ENCODE measurements at regions not wholly inside any gene's neighbourhood (a gene's known extent, or its start where the extent isn't known, plus 50 kb on each side); places are given as distances from the start of the nearest gene placed in this dataset.
A peak's percentile ranks its signal among the peaks of the same experiment; 100 is the strongest.
"Not testable (repeated sequence)": the region's sequence is repeated elsewhere in the genome, so short reads cannot be mapped to it uniquely, and the experiment has no call there.

DNA sequence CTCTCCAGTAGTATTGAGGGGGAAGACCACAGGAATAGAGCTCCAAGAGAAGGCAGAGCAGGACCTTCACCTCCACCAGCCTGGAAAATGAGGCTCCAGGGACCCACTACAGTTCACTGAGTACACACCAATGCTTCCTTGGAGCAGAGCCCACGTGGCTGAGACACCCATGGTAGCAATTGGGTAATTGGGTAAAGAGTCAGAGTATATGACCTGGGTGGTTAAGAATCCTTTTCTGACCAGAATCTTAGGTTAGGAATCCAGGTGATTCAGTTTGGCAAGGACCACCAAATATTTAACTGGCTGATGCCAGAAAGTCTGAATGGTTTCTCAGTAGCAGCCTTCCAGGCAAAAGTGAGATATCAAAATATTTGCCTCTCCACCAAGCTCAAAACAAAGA is 107.7 kb downstream of the MDH1 start:
- DNase-seq, result no peak

DNA sequence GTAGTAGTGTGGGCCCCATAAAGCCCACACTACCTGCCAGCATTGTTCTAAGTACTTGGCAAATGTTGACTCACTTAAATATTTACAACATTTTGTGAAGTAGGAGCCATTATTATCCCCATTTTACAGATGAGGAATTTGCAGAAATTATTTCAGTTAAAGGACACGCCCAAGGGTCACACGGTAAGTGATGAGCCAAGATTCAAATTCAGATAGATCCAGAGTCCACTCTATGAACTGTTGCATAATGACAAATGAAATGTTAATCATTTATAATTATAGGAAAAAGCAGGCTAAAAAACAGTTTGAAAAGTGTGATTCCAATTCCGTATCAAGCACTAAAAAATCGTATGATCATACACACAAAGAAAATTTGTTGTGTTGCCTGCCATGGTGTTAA is 108.4 kb downstream of the MDH1 start:
- DNase-seq, result no peak

DNA sequence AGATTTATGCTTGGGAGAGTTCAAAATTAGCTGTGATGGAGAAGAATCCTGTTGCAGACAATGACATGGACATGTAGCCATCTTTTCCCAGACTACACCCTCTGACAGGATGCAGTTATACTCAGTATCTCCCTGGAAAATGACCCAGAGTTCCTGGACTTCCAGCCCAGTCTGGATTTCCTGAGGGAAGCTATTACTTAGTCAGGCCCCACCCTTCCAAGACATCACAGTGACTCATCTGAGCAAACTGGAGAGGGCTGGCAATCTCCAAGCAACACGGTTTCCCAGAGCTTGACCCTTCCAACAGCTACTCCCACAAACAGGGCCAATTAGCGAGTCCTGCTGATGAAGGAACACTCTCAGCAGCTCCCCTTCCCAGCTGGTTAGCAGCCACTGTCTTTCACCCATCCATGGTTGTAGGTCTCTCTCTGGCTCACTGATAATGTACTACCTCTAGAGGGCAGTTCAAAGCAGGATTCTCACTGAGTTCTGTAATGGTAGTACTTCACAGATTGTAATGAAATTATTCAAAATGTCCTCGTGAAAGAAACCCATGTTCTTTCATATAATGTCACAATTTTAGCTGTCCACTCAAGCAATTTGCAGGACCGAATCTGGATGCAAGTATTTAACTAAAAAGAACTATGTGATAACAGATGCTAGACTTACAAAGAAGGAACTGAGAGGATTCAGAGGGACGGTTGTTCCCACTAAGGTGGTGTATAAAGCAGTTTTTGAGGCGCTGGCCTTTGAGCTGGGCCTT is 110.2 kb downstream of the MDH1 start:
- DNase-seq, result peak; percentile 66

- no peak for DNase-seq
These were observed 110.7 kb downstream of the MDH1 start for GRCh38 chr2:63699549-63699839.

DNA sequence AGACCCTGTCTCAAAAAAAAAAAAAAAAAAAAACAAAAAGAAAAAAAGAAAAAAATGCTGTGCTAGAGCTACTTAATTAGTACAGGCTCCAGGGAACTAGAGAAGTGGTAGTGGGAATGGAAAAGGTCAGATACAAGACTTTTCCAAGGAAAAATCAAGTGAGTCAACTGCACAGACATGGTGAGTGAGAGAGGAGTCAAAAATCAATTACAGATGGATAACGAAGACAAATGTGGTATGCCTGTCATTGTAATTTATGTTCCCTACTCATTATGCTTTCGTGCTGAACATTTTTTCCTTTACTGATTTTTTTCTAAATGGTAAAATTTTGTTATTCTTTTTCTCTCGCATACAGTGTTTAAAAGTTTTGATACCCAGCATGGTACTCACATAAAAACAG is 111.5 kb downstream of the MDH1 start:
- DNase-seq, result no peak

- DNase-seq, result no peak
These were observed 112.6 kb downstream of the MDH1 start for GRCh38 chr2:63701406-63701805.

- DNase-seq, result not testable (repeated sequence)
These were observed 117.3 kb downstream of the MDH1 start for GRCh38 chr2:63706084-63706483.

DNA sequence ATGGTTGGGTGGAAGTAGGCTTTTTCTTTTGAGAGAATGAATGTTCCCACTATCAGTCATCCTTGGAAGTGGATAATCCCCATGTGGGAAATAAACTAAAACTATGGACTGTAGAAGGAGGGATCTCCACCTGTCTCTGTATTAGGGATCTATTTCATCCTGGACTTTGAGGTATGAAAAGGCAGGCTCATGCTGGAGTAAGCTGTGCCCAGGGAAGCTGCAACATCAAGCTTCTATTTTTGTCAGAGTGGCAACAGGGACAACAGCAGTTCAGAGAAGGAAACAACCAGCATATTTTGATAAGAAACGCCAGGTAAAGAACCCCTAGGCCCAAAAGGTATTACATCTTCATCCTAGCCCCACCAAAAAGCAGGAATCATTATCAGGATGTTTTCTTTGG is 122.0 kb downstream of the MDH1 start:
- DNase-seq, result no peak

DNA sequence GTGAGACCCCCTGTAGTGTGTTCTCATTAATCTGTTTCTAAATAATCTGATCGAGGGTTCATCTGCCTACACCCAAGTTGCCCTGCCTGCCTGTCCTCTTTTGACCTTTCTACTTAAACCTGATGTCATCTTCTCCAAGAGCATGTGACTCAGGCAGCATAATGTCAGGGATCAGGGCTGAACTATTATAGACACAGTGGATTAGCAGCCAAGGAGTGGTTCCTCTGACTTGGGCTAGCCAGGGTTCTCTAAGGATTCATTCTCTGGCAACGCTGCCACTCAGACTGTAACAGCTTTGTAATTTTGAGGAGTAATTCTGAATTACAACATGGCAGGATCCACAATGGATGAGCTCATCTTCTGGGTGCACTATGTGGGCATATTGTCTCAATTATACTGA is 124.0 kb downstream of the MDH1 start:
- no peak for DNase-seq

DNA sequence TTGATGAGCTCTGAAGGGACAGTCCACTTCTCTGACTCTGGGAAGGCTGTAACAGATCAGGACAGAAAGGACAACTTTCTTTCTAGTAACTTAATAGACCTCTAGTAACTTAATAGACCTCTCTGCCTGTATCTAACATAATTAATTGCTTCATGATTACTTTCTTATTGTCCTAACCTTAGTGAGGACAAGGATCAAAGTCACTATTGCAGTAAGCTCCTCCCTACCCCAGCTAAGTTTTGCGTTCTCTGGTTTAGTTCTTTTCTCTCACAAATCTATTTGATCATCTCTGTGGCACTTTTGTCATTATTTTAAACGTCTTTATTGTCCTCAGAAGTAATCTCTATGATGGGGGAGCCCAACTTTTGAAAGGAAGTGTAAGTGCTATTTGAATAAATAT is 125.5 kb upstream of the UGP2 start:
- no peak for DNase-seq

- no peak for DNase-seq
These were observed 122.6 kb upstream of the UGP2 start for GRCh38 chr2:63719052-63719451.

DNA sequence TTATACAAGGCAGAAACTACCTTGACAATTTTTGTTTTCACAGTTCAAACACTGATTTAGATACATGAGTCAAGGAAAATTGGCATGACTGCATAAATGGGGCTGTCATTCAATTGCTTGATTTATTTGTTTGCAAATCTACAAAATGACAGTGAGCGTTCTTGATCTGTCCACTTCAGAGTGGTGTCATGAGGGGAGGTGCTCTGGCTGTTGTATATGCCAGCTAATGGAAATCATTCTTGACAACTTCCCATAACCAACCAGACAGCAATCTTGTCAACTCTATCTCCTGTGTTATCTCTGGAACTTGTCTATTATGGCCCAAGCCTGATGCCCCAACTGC is 120.6 kb upstream of the UGP2 start:
- DNase-seq, result no peak

DNA sequence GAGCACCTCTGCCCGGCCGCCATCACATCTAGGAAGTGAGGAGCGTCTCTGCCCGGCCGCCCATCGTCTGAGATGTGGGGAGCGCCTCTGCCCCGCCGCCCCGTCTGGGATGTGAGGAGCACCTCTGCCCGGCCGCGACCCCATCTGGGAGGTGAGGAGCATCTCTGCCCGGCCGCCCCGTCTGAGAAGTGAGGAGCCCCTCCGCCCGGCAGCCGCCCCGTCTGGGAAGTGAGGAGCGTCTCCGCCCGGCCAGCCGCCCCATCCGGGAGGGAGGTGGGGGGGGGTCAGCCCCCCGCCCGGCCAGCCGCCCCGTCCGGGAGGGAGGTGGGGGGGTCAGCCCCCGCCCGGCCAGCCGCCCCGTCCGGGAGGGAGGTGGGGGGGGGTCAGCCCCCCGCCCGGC is 119.4 kb upstream of the UGP2 start:
- DNase-seq, result not testable (repeated sequence)

- no peak for DNase-seq
These were observed 118.0 kb upstream of the UGP2 start for GRCh38 chr2:63723709-63724108.

DNA sequence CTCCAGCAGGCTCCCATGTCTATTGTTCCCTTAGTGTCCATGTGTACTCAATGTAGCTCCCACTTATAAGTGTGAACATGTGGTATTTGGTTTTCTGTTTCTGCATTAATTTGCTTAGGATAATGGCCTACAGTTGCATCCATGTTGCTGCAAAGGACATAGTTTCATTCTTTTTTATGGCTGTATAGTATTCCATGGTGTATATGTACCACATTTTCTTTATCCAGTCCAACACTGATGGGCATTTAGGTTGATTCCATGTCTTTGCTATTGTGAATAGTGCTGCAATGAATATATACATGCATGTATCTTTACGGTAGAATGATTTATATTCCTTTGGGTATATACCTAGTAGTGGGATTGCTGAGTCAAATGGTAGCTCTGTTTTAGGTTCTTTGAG is 116.5 kb upstream of the UGP2 start:
- not testable (repeated sequence) for DNase-seq

DNA sequence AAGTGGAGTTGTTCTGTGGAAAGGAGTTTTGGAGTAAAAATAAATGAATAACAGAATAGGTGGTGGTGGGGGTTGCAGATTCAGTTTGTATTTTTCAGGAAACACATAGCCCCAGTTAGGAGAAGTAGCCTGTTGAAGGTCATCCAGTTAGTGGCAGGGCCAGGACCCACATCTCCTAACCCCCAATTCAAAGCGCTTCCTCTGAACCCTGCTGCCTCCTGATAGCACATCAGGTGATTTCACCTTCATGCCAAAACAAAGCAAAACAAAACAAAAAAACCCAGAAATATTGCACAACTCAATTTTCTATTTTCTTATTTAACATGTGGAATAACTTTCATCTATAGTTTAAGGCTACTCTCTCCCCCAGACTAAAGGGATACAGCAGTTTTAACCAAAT is 112.3 kb upstream of the UGP2 start:
- no peak for DNase-seq

GRCh38 chr2:63729831-63730230 is 111.9 kb upstream of the UGP2 start:
- DNase-seq, result no peak

DNA sequence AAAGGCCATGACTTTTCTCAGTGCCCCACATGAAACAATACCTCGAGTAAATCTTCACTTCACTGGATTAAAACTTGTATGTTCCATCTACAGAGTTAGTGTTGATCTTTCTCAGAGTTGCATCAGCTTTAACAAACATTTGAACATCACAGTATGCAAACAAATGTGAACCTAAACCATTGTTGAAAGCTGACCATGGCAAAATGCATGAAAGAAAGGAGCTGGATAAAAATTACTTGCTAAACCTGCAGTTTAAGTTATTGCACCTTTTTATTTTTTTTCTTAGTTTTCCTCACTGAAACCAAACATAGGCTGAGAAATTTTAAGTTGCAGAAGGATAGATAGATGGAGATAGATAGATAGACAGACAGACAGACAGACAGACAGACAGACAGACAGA is 107.2 kb upstream of the UGP2 start:
- no peak for DNase-seq

DNA sequence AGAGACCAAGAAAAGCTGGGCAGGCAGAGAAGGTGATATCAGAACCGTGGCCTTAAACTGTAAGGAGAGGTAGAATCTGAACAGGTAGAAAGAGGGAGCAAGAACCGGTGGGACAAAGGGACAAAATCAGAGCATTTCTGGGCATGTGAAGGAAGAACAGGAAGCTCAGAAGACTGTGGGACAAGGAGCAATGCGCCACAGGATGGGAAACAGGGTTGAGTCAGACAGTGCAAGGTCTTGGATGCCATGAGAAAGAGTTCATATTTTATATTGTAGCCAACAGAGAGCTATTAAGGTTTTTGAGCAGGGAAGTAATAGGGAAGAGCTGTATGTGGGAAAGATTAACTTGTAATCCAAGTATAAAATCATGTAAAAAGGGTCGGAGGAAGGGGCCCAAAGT is 106.4 kb upstream of the UGP2 start:
- no peak for DNase-seq

DNA sequence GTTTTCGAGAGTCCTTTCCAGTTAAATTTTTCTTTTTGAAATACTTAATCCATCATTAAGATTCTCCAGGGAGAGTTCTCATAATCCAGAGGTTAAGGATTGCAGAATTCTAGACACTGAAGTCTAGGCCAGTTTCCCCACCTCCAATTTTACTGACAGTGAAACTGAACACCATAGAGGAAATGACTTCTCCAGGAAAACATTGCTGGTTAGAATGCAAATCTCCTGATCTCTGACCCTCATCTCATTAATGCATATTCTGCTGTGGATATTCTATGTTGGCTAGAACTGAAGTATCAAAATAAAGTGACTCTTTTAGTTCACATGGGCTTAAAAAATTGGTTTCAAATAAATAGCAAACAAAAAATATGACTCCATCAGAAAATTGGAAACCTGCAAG is 105.8 kb upstream of the UGP2 start:
- DNase-seq, result no peak

DNA sequence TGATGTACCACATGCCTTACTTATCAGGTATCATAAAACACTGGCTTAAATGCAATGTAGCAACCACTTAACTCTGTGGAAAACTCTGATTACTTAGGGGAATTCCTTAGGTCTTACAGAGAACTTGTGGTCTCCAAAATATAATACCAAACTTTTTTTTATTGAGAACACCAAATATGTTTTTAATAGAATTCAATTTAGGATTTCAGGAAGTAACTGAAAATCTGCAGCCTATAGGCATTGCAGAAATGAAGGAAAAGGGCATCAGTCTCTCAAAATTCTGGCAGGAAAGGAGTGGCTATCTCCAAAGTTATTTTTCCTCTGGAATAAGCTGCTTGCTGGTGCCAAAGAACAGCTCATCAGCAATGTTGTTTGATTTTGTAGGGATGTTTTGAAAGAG is 105.3 kb upstream of the UGP2 start:
- peak; percentile 7 for DNase-seq

GRCh38 chr2:63737081-63737751 is 104.5 kb upstream of the UGP2 start:
- DNase-seq, result no peak

DNA sequence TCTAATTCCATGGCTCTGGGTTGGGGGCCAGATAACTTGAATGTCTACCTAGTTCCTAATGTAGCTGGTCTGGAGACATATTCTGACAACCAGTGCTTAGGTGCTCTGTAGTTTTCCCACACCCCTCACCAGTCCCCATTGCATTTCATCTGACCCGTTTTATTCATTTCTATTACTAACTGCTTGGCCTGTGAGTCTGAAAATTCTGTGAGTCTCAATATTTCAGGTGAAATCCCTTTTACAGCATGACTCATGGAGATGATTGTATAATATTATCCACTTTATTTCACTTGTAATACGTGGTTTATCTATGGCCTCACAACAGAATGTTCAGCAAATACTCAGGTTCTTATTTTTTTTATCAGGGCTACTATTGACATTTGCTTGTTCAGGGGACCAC is 103.7 kb upstream of the UGP2 start:
- DNase-seq, result no peak

- DNase-seq, result not testable (repeated sequence)
These were observed 102.5 kb upstream of the UGP2 start for GRCh38 chr2:63739180-63739579.

DNA sequence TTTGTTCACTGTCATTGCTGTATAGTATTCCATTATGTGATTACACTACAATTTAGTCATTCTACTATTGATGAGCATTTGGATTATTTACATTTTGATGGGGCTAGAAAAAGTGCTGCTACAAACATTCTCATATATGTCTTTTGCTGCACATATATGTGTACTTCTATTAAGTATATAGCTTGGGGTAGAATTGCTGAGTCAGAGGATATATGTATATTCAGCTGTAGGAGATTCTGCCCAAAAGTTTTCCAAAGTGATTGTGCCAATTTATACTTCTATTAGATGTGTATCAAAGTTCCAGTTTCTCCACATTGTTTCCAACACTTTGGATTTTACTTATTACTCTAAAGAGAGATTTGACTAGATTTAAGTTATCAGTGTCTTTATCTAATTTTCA is 101.7 kb upstream of the UGP2 start:
- DNase-seq, result no peak

All from amniotic stem cell (primary cell).